ENCODE measurements at regions not wholly inside any gene's neighbourhood (a gene's known extent, or its start where the extent isn't known, plus 50 kb on each side); places are given as distances from the start of the nearest gene placed in this dataset.

DNA sequence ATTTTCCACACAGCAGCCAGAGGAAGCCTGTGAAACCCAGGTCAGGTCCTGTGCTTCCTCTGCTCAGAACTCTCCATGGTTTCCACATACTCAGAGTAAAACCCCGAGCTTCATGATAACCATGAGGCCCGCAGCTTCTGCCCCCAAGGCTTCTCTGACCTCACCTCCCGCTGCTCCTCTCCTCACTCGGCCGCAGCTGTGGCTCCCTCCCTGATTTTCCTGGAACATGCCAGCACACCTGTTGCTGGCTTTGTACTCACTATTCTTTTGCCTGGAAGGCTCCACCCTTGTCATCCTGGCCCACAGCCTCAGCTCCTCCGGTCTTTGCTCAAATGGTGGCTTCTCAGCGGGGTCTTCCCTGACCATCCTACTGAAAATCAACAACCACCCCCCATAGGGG lies 341.7 kb downstream of the PREX1 start:
- TF ChIP-seq, protein P1, sequence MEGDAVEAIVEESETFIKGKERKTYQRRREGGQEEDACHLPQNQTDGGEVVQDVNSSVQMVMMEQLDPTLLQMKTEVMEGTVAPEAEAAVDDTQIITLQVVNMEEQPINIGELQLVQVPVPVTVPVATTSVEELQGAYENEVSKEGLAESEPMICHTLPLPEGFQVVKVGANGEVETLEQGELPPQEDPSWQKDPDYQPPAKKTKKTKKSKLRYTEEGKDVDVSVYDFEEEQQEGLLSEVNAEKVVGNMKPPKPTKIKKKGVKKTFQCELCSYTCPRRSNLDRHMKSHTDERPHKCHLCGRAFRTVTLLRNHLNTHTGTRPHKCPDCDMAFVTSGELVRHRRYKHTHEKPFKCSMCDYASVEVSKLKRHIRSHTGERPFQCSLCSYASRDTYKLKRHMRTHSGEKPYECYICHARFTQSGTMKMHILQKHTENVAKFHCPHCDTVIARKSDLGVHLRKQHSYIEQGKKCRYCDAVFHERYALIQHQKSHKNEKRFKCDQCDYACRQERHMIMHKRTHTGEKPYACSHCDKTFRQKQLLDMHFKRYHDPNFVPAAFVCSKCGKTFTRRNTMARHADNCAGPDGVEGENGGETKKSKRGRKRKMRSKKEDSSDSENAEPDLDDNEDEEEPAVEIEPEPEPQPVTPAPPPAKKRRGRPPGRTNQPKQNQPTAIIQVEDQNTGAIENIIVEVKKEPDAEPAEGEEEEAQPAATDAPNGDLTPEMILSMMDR (IDR thresholded peaks at IDR 0.05; ENCODE audit: borderline replicate concordance, extremely low read depth, low read length, poor library complexity, severe bottlenecking): no peak
- TF ChIP-seq EZH2 (IDR thresholded peaks at IDR 0.05; ENCODE audit: borderline replicate concordance, low read depth, low read length, severe bottlenecking): no peak
